Neural cell (in vitro differentiated cells): ENCODE measurements at regions not wholly inside any gene's neighbourhood (a gene's known extent, or its start where the extent isn't known, plus 50 kb on each side); places are given as distances from the start of the nearest gene placed in this dataset.

Experiments used
- EZH2 ChIP-seq: fragments of 200-600, 300-800 bp; shearing (Covaris generic), sonication (generic); IDR thresholded peaks from 2 replicates; pipeline ENCODE4 v1.6.1; 2014; ENCODE audit warnings: antibody characterized with exemption, low read length, borderline replicate concordance, mild to moderate bottlenecking; ENCODE audit not compliant: insufficient read depth, poor library complexity, severe bottlenecking
- MXI1 ChIP-seq: fragments of 450-650 bp; conservative IDR thresholded peaks from 2 replicates; pipeline ENCODE4 v1.6.1; 2014; ENCODE audit warnings: antibody characterized with exemption, mild to moderate bottlenecking; ENCODE audit not compliant: poor library complexity, severe bottlenecking
- POLR2AphosphoS5 ChIP-seq: IDR thresholded peaks from 2 replicates; pipeline ENCODE4 v1.6.1; 2012
- TF ChIP-seq, protein P1 (sequence below): fragments of 450-650 bp; IDR thresholded peaks from 2 replicates; pipeline ENCODE4 v1.5.1; 2014; ENCODE audit warnings: antibody characterized with exemption, mild to moderate bottlenecking, moderate library complexity; ENCODE audit not compliant: poor library complexity, severe bottlenecking
- TF ChIP-seq, protein P2 (sequence below): IDR thresholded peaks from 2 replicates; pipeline ENCODE4 v1.6.1; 2012; ENCODE audit warnings: borderline replicate concordance

DNA sequence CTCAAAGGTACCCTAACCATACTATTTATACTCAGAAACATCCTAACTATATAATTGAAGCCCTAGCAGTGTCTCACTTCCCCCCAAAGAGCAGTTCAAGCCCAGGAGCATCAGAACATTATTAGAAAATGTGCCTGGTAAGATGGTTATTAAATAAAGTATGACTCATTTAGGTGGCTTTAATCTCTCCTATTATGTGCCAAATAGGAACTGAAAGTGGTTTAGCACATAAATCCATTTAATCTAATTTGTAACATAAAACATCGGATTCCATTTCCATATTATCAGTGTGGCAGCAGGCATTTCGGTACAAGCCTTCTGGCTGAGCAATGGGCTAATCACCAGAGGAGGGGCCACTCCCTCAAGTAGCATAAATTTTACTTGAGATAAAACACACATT is 395.2 kb upstream of the TMTC1 start:
- TF ChIP-seq, protein P1, sequence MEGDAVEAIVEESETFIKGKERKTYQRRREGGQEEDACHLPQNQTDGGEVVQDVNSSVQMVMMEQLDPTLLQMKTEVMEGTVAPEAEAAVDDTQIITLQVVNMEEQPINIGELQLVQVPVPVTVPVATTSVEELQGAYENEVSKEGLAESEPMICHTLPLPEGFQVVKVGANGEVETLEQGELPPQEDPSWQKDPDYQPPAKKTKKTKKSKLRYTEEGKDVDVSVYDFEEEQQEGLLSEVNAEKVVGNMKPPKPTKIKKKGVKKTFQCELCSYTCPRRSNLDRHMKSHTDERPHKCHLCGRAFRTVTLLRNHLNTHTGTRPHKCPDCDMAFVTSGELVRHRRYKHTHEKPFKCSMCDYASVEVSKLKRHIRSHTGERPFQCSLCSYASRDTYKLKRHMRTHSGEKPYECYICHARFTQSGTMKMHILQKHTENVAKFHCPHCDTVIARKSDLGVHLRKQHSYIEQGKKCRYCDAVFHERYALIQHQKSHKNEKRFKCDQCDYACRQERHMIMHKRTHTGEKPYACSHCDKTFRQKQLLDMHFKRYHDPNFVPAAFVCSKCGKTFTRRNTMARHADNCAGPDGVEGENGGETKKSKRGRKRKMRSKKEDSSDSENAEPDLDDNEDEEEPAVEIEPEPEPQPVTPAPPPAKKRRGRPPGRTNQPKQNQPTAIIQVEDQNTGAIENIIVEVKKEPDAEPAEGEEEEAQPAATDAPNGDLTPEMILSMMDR, result no peak
- TF ChIP-seq, protein P2, sequence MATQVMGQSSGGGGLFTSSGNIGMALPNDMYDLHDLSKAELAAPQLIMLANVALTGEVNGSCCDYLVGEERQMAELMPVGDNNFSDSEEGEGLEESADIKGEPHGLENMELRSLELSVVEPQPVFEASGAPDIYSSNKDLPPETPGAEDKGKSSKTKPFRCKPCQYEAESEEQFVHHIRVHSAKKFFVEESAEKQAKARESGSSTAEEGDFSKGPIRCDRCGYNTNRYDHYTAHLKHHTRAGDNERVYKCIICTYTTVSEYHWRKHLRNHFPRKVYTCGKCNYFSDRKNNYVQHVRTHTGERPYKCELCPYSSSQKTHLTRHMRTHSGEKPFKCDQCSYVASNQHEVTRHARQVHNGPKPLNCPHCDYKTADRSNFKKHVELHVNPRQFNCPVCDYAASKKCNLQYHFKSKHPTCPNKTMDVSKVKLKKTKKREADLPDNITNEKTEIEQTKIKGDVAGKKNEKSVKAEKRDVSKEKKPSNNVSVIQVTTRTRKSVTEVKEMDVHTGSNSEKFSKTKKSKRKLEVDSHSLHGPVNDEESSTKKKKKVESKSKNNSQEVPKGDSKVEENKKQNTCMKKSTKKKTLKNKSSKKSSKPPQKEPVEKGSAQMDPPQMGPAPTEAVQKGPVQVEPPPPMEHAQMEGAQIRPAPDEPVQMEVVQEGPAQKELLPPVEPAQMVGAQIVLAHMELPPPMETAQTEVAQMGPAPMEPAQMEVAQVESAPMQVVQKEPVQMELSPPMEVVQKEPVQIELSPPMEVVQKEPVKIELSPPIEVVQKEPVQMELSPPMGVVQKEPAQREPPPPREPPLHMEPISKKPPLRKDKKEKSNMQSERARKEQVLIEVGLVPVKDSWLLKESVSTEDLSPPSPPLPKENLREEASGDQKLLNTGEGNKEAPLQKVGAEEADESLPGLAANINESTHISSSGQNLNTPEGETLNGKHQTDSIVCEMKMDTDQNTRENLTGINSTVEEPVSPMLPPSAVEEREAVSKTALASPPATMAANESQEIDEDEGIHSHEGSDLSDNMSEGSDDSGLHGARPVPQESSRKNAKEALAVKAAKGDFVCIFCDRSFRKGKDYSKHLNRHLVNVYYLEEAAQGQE, result no peak
- TF ChIP-seq EZH2 (no peak), MXI1 (no peak), POLR2AphosphoS5 (no peak)
